ENCODE measurements at regions not wholly inside any gene's neighbourhood (a gene's known extent, or its start where the extent isn't known, plus 50 kb on each side); places are given as distances from the start of the nearest gene placed in this dataset.
"Not testable (repeated sequence)": the region's sequence is repeated elsewhere in the genome, so short reads cannot be mapped to it uniquely, and the experiment has no call there.

- H3K4me2 ChIP-seq (ENCODE audit: low read length, poor library complexity, severe bottlenecking); H3K23ac ChIP-seq (ENCODE audit: low read length in 2 of 2); H2BK12ac ChIP-seq (ENCODE audit: low read length in 2 of 2); H3K9ac ChIP-seq (ENCODE audit: low read length); H3K27ac ChIP-seq (ENCODE audit: low read length, poor library complexity, severe bottlenecking); H4K8ac ChIP-seq (ENCODE audit: low read length); H3K4ac ChIP-seq (ENCODE audit: low read depth in 1 of 2, low read length in 2 of 2); H3K79me1 ChIP-seq (replicated peaks; ENCODE audit: low read length, poor library complexity, severe bottlenecking); H2AK5ac ChIP-seq (ENCODE audit: low read length, severe bottlenecking); H2BK15ac ChIP-seq (ENCODE audit: low read depth, poor library complexity, severe bottlenecking); H3K4me3 ChIP-seq (ENCODE audit: insufficient read depth in 1 of 2, low read depth in 1 of 2, low read length in 2 of 2); H3K27me3 ChIP-seq (ENCODE audit: control insufficient read depth in 1 of 2, insufficient read depth in 1 of 2, low read length in 2 of 2); H4K91ac ChIP-seq (ENCODE audit: low read length); DNase-seq; H3K9me3 ChIP-seq (ENCODE audit: control insufficient read depth, low read length); H3K14ac ChIP-seq (ENCODE audit: low read length in 2 of 2); H3K36me3 ChIP-seq (ENCODE audit: control insufficient read depth in 1 of 2, insufficient read depth in 2 of 2, low read depth in 1 of 2, low read length in 2 of 2); H3K18ac ChIP-seq (ENCODE audit: low read depth in 1 of 2, low read length in 2 of 2); H2BK120ac ChIP-seq (ENCODE audit: low read depth, low read length); H2AFZ ChIP-seq (ENCODE audit: low read depth, low read length); H2BK5ac ChIP-seq (ENCODE audit: low read depth, low read length, poor library complexity, severe bottlenecking): not testable (repeated sequence)
- WGBS, result 100% methylated on average over 5 of the region's 5 CpGs
- peaks cover 11% of the 10 kb centered on the region for H3K4me1 ChIP-seq (ENCODE audit: control insufficient read depth, insufficient read depth, low read depth, low read length)
Observed at GRCh38 chr2:39498176-39498575, 61.1 kb upstream of the MAP4K3 start.

GRCh38 chr2:39498786-39499185 is 61.7 kb upstream of the MAP4K3 start:
- no peak for DNase-seq
- no peaks in the 10 kb centered on the region for H3K9me3 ChIP-seq (ENCODE audit: control insufficient read depth, low read length)
- no peak overlapping the region for H4K8ac ChIP-seq (ENCODE audit: low read length)
- H3K4me2 ChIP-seq (ENCODE audit: low read length, poor library complexity, severe bottlenecking), result no peak overlapping the region
- no peak overlapping the region for H2AK5ac ChIP-seq (ENCODE audit: low read length, severe bottlenecking)
- WGBS, result 91% methylated on average over 4 of the region's 4 CpGs
- H3K4me1 ChIP-seq (ENCODE audit: control insufficient read depth, insufficient read depth, low read depth, low read length), result peaks cover 13% of the 10 kb centered on the region
- H4K91ac ChIP-seq (ENCODE audit: low read length), result no peak overlapping the region
- H3K27ac ChIP-seq (ENCODE audit: low read length, poor library complexity, severe bottlenecking), result no peak overlapping the region
- no peak overlapping the region for H3K14ac ChIP-seq (ENCODE audit: low read length in 2 of 2)
- H3K4me3 ChIP-seq (ENCODE audit: insufficient read depth in 1 of 2, low read depth in 1 of 2, low read length in 2 of 2), result no peak overlapping the region
- H3K23ac ChIP-seq (ENCODE audit: low read length in 2 of 2), result no peak overlapping the region
- no peak overlapping the region for H3K9ac ChIP-seq (ENCODE audit: low read length)
- no peak overlapping the region for H2BK120ac ChIP-seq (ENCODE audit: low read depth, low read length)
- no peak overlapping the region for H2BK5ac ChIP-seq (ENCODE audit: low read depth, low read length, poor library complexity, severe bottlenecking)
- H3K36me3 ChIP-seq (ENCODE audit: control insufficient read depth in 1 of 2, insufficient read depth in 2 of 2, low read depth in 1 of 2, low read length in 2 of 2), result no peaks in the 10 kb centered on the region
- H3K79me1 ChIP-seq (replicated peaks; ENCODE audit: low read length, poor library complexity, severe bottlenecking), result no peaks in the 10 kb centered on the region
- no peak overlapping the region for H3K4ac ChIP-seq (ENCODE audit: low read depth in 1 of 2, low read length in 2 of 2)
- peak overlapping the region in 1 of 2 experiments; percentile 64 for H2BK12ac ChIP-seq (ENCODE audit: low read length in 2 of 2)
- H2AFZ ChIP-seq (ENCODE audit: low read depth, low read length), result no peak overlapping the region
- no peak overlapping the region for H3K18ac ChIP-seq (ENCODE audit: low read depth in 1 of 2, low read length in 2 of 2)
- no peaks in the 10 kb centered on the region for H3K27me3 ChIP-seq (ENCODE audit: control insufficient read depth in 1 of 2, insufficient read depth in 1 of 2, low read length in 2 of 2)
- no peak overlapping the region for H2BK15ac ChIP-seq (ENCODE audit: low read depth, poor library complexity, severe bottlenecking)

- no peaks in the 10 kb centered on the region for H3K27me3 ChIP-seq (ENCODE audit: control insufficient read depth in 1 of 2, insufficient read depth in 1 of 2, low read length in 2 of 2)
- H2BK120ac ChIP-seq (ENCODE audit: low read depth, low read length), result no peak overlapping the region
- peak overlapping the region; percentile 17 for H2BK15ac ChIP-seq (ENCODE audit: low read depth, poor library complexity, severe bottlenecking)
- no peak overlapping the region for H3K4ac ChIP-seq (ENCODE audit: low read depth in 1 of 2, low read length in 2 of 2)
- no peaks in the 10 kb centered on the region for H3K9me3 ChIP-seq (ENCODE audit: control insufficient read depth, low read length)
- no peak overlapping the region for H3K14ac ChIP-seq (ENCODE audit: low read length in 2 of 2)
- H4K91ac ChIP-seq (ENCODE audit: low read length), result no peak overlapping the region
- no peak overlapping the region for H2BK5ac ChIP-seq (ENCODE audit: low read depth, low read length, poor library complexity, severe bottlenecking)
- H3K36me3 ChIP-seq (ENCODE audit: control insufficient read depth in 1 of 2, insufficient read depth in 2 of 2, low read depth in 1 of 2, low read length in 2 of 2), result no peaks in the 10 kb centered on the region
- no peak overlapping the region for H3K18ac ChIP-seq (ENCODE audit: low read depth in 1 of 2, low read length in 2 of 2)
- no peak overlapping the region for H2BK12ac ChIP-seq (ENCODE audit: low read length in 2 of 2)
- no peak overlapping the region for H2AK5ac ChIP-seq (ENCODE audit: low read length, severe bottlenecking)
- no peak overlapping the region for H2AFZ ChIP-seq (ENCODE audit: low read depth, low read length)
- no peak overlapping the region for H3K4me3 ChIP-seq (ENCODE audit: insufficient read depth in 1 of 2, low read depth in 1 of 2, low read length in 2 of 2)
- no peak overlapping the region for H3K27ac ChIP-seq (ENCODE audit: low read length, poor library complexity, severe bottlenecking)
- no peak overlapping the region for H3K4me2 ChIP-seq (ENCODE audit: low read length, poor library complexity, severe bottlenecking)
- H3K79me1 ChIP-seq (replicated peaks; ENCODE audit: low read length, poor library complexity, severe bottlenecking), result no peaks in the 10 kb centered on the region
- no peak overlapping the region for H3K9ac ChIP-seq (ENCODE audit: low read length)
- no peak overlapping the region for H4K8ac ChIP-seq (ENCODE audit: low read length)
- no peak for DNase-seq
- no peak overlapping the region for H3K23ac ChIP-seq (ENCODE audit: low read length in 2 of 2)
- 98% methylated on average over 2 of the region's 2 CpGs for WGBS
- peaks cover 13% of the 10 kb centered on the region for H3K4me1 ChIP-seq (ENCODE audit: control insufficient read depth, insufficient read depth, low read depth, low read length)
Observed at GRCh38 chr2:39499336-39499735, 62.3 kb upstream of the MAP4K3 start.

- Histone ChIP-seq H3K27ac (ENCODE audit: low read length, poor library complexity, severe bottlenecking) (no peak overlapping the region), H3K4me3 (ENCODE audit: insufficient read depth in 1 of 2, low read depth in 1 of 2, low read length in 2 of 2) (no peak overlapping the region), H3K79me1 (replicated peaks; ENCODE audit: low read length, poor library complexity, severe bottlenecking) (no peaks in the 10 kb centered on the region), H4K91ac (ENCODE audit: low read length) (no peak overlapping the region), H3K18ac (ENCODE audit: low read depth in 1 of 2, low read length in 2 of 2) (peak overlapping the region; percentile 7 to 55), H3K23ac (ENCODE audit: low read length in 2 of 2) (no peak overlapping the region), H3K4me1 (ENCODE audit: control insufficient read depth, insufficient read depth, low read depth, low read length) (peaks cover 12% of the 10 kb centered on the region), H3K9ac (ENCODE audit: low read length) (no peak overlapping the region), H2AK5ac (ENCODE audit: low read length, severe bottlenecking) (peak overlapping the region; percentile 23), H3K9me3 (ENCODE audit: control insufficient read depth, low read length) (no peaks in the 10 kb centered on the region), H3K27me3 (ENCODE audit: control insufficient read depth in 1 of 2, insufficient read depth in 1 of 2, low read length in 2 of 2) (no peaks in the 10 kb centered on the region), H2AFZ (ENCODE audit: low read depth, low read length) (no peak overlapping the region), H2BK120ac (ENCODE audit: low read depth, low read length) (no peak overlapping the region), H4K8ac (ENCODE audit: low read length) (peak overlapping the region; percentile 19), H2BK12ac (ENCODE audit: low read length in 2 of 2) (peak overlapping the region; percentile 52 to 70), H3K36me3 (ENCODE audit: control insufficient read depth in 1 of 2, insufficient read depth in 2 of 2, low read depth in 1 of 2, low read length in 2 of 2) (no peaks in the 10 kb centered on the region), H3K4me2 (ENCODE audit: low read length, poor library complexity, severe bottlenecking) (no peak overlapping the region), H2BK5ac (ENCODE audit: low read depth, low read length, poor library complexity, severe bottlenecking) (no peak overlapping the region), H3K4ac (ENCODE audit: low read depth in 1 of 2, low read length in 2 of 2) (no peak overlapping the region), H3K14ac (ENCODE audit: low read length in 2 of 2) (no peak overlapping the region), H2BK15ac (ENCODE audit: low read depth, poor library complexity, severe bottlenecking) (no peak overlapping the region)
- no peak for DNase-seq
- WGBS, result 100% methylated on average over 1 of the region's 1 CpG
Observed at GRCh38 chr2:39501412-39501811, 64.3 kb upstream of the MAP4K3 start.

Measured in mesenchymal stem cell (in vitro differentiated cells and primary cell).